Endothelial cell of umbilical vein (primary cell): ENCODE measurements at regions not wholly inside any gene's neighbourhood (a gene's known extent, or its start where the extent isn't known, plus 50 kb on each side); places are given as distances from the start of the nearest gene placed in this dataset.

Source experiments
- BruUV-seq: library from RNA; stranded (reverse); fragments of 400-500 nt; replicated peaks from 2 replicates; lab custom pipeline; 2021; lab: Mats Ljungman, UMichigan
- CTCF ChIA-PET: fragments of 300-600, 350-600 bp; sonication (Branson Sonifier 250); formaldehyde crosslinking; loops from one replicate; lab custom pipeline; 2021; ENCODE audit warnings: antibody characterized with exemption, inconsistent platforms; lab: Charles Lee
- POLR2A ChIA-PET: fragments of 300-600, 350-600 bp; sonication (Branson Sonifier 250); formaldehyde crosslinking; loops from one replicate; lab custom pipeline; 2021; ENCODE audit warnings: antibody characterized with exemption, inconsistent platforms; lab: Charles Lee
- DNase-seq: peaks from one replicate; pipeline ENCODE4 v3.0.0-alpha.2; 2011; ENCODE audit warnings: low read depth, low spot score
- FAIRE-seq: peaks from 2 replicates; lab custom pipeline; 2011; peaks lifted over from hg19 to GRCh38; lab: Jason Lieb, UNC
- H2AFZ ChIP-seq: 2 replicates; pipeline ENCODE4 v1.6.0; 2012; ENCODE audit warnings: low read depth, low read length, control low read depth, inconsistent platforms
- H3K27ac ChIP-seq: 2 replicates; pipeline ENCODE4 v1.5.1; 2011; ENCODE audit warnings: low read depth, mild to moderate bottlenecking, control low read depth, low read length, moderate library complexity; ENCODE audit not compliant: insufficient read depth
- H3K27me3 ChIP-seq, 2 experiments: 2 replicates each; pipeline versions ENCODE4 v1.6.0 to v1.6.1; 2011; ENCODE audit warnings: low read length in 2 of 2, mixed read lengths in 1 of 2; ENCODE audit not compliant: control insufficient read depth in 2 of 2, insufficient read depth in 2 of 2
- H3K36me3 ChIP-seq, 2 experiments: 2 replicates in 1 of 2; 3 replicates in 1 of 2; pipeline ENCODE4 v1.5.1; 2011; ENCODE audit warnings: low read length in 2 of 2, mild to moderate bottlenecking in 1 of 2, moderate library complexity in 1 of 2; ENCODE audit not compliant: control insufficient read depth in 2 of 2, insufficient read depth in 2 of 2; ENCODE audit errors: extremely low read depth in 1 of 2
- H3K4me1 ChIP-seq: 3 replicates; pipeline ENCODE4 v1.5.1; 2011; ENCODE audit warnings: mild to moderate bottlenecking, low read length; ENCODE audit not compliant: control insufficient read depth, insufficient read depth; ENCODE audit errors: extremely low read depth
- H3K4me2 ChIP-seq: 2 replicates; pipeline ENCODE4 v1.6.1; 2011; ENCODE audit warnings: low read length, control low read depth, mixed read lengths; ENCODE audit not compliant: insufficient read depth
- H3K4me3 ChIP-seq, 3 experiments: fragments of 200-600 bp in 1 of 3; sonication (generic), shearing (Covaris generic) in 1 of 3; replicated peaks in 1 of 3; 2 replicates each; pipeline ENCODE4 v1.5.1; 2011 to 2016; ENCODE audit warnings: control low read depth in 3 of 3, low read length in 3 of 3, mild to moderate bottlenecking in 2 of 3, inconsistent platforms in 1 of 3, low read depth in 1 of 3, moderate library complexity in 1 of 3; ENCODE audit not compliant: insufficient read depth in 1 of 3
- H3K79me2 ChIP-seq: 2 replicates; pipeline ENCODE4 v1.6.0; 2012; ENCODE audit warnings: low read length, inconsistent platforms; ENCODE audit not compliant: control insufficient read depth, insufficient read depth
- H3K9ac ChIP-seq: replicated peaks from 2 replicates; pipeline ENCODE3; 2011; ENCODE audit warnings: low read length, control low read depth; ENCODE audit not compliant: insufficient read depth; ENCODE audit errors: extremely low read depth
- H3K9me1 ChIP-seq: replicated peaks from 3 replicates; pipeline ENCODE4 v1.6.0; 2011; ENCODE audit warnings: mild to moderate bottlenecking, low read length; ENCODE audit not compliant: control insufficient read depth, insufficient read depth; ENCODE audit errors: extremely low read depth
- H3K9me3 ChIP-seq: replicated peaks from 2 replicates; pipeline ENCODE4 v1.5.1; 2012; ENCODE audit warnings: low read length, inconsistent platforms; ENCODE audit not compliant: control insufficient read depth, insufficient read depth
- H4K20me1 ChIP-seq: replicated peaks from 2 replicates; pipeline ENCODE3; 2011; ENCODE audit warnings: mild to moderate bottlenecking, low read length; ENCODE audit not compliant: control insufficient read depth, insufficient read depth; ENCODE audit errors: extremely low read depth
- CTCF ChIP-seq, 2 donors: IDR thresholded peaks; 1 replicate in 1 of 2; 2 replicates in 1 of 2; pipeline ENCODE4 v1.5.1; 2011; ENCODE audit warnings: low read length in 2 of 2, mild to moderate bottlenecking in 2 of 2, moderate library complexity in 2 of 2, control low read depth in 1 of 2, inconsistent platforms in 1 of 2, low read depth in 1 of 2; ENCODE audit not compliant: insufficient read depth in 1 of 2; ENCODE audit errors: extremely low read depth in 1 of 2
- EZH2 ChIP-seq: IDR thresholded peaks from 2 replicates; pipeline ENCODE4 v1.6.1; 2012; ENCODE audit warnings: borderline replicate concordance, low read depth, mild to moderate bottlenecking, moderate library complexity, low read length, inconsistent platforms; ENCODE audit not compliant: severe bottlenecking
- FOS ChIP-seq: IDR thresholded peaks from 2 replicates; pipeline ENCODE4 v1.6.1; 2011; ENCODE audit warnings: mild to moderate bottlenecking, low read length, moderate library complexity, borderline replicate concordance; ENCODE audit not compliant: insufficient read depth
- GATA2 ChIP-seq: IDR thresholded peaks from 2 replicates; pipeline ENCODE4 v1.7.0; 2011; ENCODE audit warnings: low read depth, mild to moderate bottlenecking, moderate library complexity, mixed read lengths, low read length; ENCODE audit not compliant: insufficient read length, insufficient read depth
- JUN ChIP-seq: IDR thresholded peaks from 2 replicates; pipeline ENCODE4 v1.6.1; 2011; ENCODE audit warnings: borderline replicate concordance, low read depth; ENCODE audit not compliant: insufficient read length, insufficient read depth
- MYC ChIP-seq: IDR thresholded peaks from one replicate; pipeline ENCODE4 v1.6.1; 2011; ENCODE audit warnings: mild to moderate bottlenecking, low read depth, low read length
- POLR2A ChIP-seq: IDR thresholded peaks from 2 replicates; pipeline ENCODE4 v1.6.1; 2012; ENCODE audit warnings: low read depth, mild to moderate bottlenecking, control low read depth, low read length
- POLR2AphosphoS5 ChIP-seq: IDR thresholded peaks from 2 replicates; pipeline ENCODE4 v1.6.1; 2012; ENCODE audit warnings: low read depth, mild to moderate bottlenecking, control low read depth, low read length, moderate library complexity; ENCODE audit not compliant: insufficient read depth
- dilution Hi-C: fragments of 300-500 bp; cut with MboI; formaldehyde crosslinking; loops from one replicate; pipeline ENCODE4 v1.15.0; 2019; ENCODE audit warnings: low sequenced_read_pairs; ENCODE audit not compliant: extremely low pct_ligation_motif_present
- intact Hi-C: fragments of 100-400 bp; cut with micrococcal nuclease; formaldehyde crosslinking; loops from one replicate; pipeline ENCODE4 v1.10.0; 2022
- TF ChIP-seq, protein P1 (sequence below): IDR thresholded peaks from 2 replicates; pipeline ENCODE4 v1.6.1; 2011; ENCODE audit not compliant: insufficient read depth, insufficient read length

- Histone ChIP-seq H3K27me3 (peaks cover 2 to 10% of the 10 kb centered on the region in 2 experiments), H2AFZ (no peak overlapping the region), H3K9me3 (no peaks in the 10 kb centered on the region), H3K4me3 (no peak overlapping the region), H3K4me2 (no peak overlapping the region), H3K27ac (no peak overlapping the region), H3K9ac (no peak overlapping the region), H3K4me1 (no peaks in the 10 kb centered on the region), H3K36me3 (no peaks in the 10 kb centered on the region), H4K20me1 (no peaks in the 10 kb centered on the region), H3K9me1 (no peaks in the 10 kb centered on the region), H3K79me2 (no peaks in the 10 kb centered on the region)
- dilution Hi-C loops: no loop called here
- ChIA-PET POLR2A (no interaction called here), CTCF (no interaction called here)
- DNase-seq (no peak), FAIRE-seq (no peak)
- no TSS peak for BruUV-seq
- intact Hi-C loops: no loop called here
- TF ChIP-seq CTCF (IDR thresholded peaks at IDR 0.05; ENCODE audit: extremely low read depth in 1 of 2, insufficient read depth in 1 of 2, low read depth in 1 of 2, low read length in 2 of 2) (no peak), POLR2A (no peak), FOS (no peak), JUN (no peak), GATA2 (no peak), MYC (no peak)
Observed at GRCh38 chr7:47202146-47202783, 379.6 kb downstream of the TNS3 start.

DNA sequence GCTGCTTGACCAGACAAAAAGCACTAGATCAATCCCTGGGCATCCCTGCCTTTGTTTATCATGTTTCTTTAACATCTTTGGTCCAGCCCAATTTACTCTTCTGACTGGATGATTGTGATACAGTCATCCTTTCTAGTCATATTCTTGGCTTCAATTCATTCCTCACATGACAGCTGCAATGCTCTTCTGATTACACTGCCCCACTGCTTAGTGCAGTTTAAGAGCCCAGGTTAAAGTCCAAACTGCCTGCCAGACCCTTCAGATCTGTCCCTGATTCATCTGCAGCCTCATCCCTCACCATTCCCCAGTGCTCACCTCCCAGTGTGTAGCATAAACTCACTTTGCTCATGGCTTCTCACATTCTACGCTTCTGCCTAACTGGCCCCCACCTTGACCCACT is 383.8 kb downstream of the TNS3 start:
- intact Hi-C loops: no loop called here

More for the DNA sequence above, 383.8 kb downstream of the TNS3 start:
- Histone ChIP-seq H3K9me1 (no peaks in the 10 kb centered on the region), H3K4me3 (no peak overlapping the region), H3K4me2 (no peak overlapping the region), H3K4me1 (no peaks in the 10 kb centered on the region), H2AFZ (no peak overlapping the region), H3K9ac (no peak overlapping the region), H3K36me3 (no peaks in the 10 kb centered on the region), H3K27me3 (no peaks in the 10 kb centered on the region), H3K9me3 (no peaks in the 10 kb centered on the region), H3K27ac (no peak overlapping the region), H4K20me1 (no peaks in the 10 kb centered on the region), H3K79me2 (no peaks in the 10 kb centered on the region)
- BruUV-seq: no TSS peak
- dilution Hi-C loops: no loop called here
- FAIRE-seq (no peak), DNase-seq (no peak)
- CTCF ChIA-PET: no interaction called here
- POLR2A ChIA-PET: no interaction called here
- TF ChIP-seq FOS (no peak), MYC (no peak), EZH2 (no peak), JUN (no peak), POLR2AphosphoS5 (no peak), GATA2 (no peak), POLR2A (no peak), CTCF (IDR thresholded peaks at IDR 0.05; ENCODE audit: extremely low read depth in 1 of 2, insufficient read depth in 1 of 2, low read depth in 1 of 2, low read length in 2 of 2) (no peak)
- TF ChIP-seq, protein P1, sequence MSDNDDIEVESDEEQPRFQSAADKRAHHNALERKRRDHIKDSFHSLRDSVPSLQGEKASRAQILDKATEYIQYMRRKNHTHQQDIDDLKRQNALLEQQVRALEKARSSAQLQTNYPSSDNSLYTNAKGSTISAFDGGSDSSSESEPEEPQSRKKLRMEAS: no peak
